ENCODE measurements at regions not wholly inside any gene's neighbourhood (a gene's known extent, or its start where the extent isn't known, plus 50 kb on each side); places are given as distances from the start of the nearest gene placed in this dataset.

DNA sequence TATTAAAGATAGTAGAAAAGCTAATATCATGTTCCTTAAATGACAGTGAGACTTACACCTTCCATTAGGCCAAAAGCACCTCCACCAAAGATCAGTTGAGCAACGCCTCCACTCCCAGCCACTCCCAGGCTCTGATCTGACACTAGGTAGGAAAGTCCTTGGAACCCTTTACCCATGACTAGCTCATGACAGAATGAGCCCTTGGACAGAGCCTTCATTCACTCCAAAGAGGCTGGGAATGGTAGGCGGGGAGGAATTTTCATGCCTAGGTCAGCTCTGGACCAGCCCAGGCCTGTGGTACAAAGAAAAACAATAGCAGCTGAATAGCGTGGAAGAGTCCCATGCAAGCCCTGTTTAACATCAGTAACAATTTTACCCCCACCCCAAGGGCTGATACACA is 493.7 kb downstream of the NR2F1-AS1 start:
- ATAC-seq (no peak), DNase-seq (ENCODE audit: low spot score) (no peak)
- Mint-ChIP-seq H3K27ac (no peak overlapping the region), H3K4me3 (no peak overlapping the region), H3K27me3 (ENCODE audit: low read depth) (no peaks in the 10 kb centered on the region), H3K4me1 (no peaks in the 10 kb centered on the region), H3K36me3 (no peaks in the 10 kb centered on the region), H3K9me3 (no peaks in the 10 kb centered on the region)
- ChIA-PET CTCF (no interaction called here), POLR2A (no interaction called here)
- TF ChIP-seq RORB (CRISPR knock-in tag; IDR thresholded peaks at IDR 0.05): no peak
- no peak for TF ChIP-seq ZNF396 (CRISPR knock-in tag; IDR thresholded peaks at IDR 0.05; ENCODE audit: borderline replicate concordance)
- TF ChIP-seq, protein P1, sequence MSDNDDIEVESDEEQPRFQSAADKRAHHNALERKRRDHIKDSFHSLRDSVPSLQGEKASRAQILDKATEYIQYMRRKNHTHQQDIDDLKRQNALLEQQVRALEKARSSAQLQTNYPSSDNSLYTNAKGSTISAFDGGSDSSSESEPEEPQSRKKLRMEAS (CRISPR knock-in tag; IDR thresholded peaks at IDR 0.05): no peak
- TF ChIP-seq, protein P2, sequence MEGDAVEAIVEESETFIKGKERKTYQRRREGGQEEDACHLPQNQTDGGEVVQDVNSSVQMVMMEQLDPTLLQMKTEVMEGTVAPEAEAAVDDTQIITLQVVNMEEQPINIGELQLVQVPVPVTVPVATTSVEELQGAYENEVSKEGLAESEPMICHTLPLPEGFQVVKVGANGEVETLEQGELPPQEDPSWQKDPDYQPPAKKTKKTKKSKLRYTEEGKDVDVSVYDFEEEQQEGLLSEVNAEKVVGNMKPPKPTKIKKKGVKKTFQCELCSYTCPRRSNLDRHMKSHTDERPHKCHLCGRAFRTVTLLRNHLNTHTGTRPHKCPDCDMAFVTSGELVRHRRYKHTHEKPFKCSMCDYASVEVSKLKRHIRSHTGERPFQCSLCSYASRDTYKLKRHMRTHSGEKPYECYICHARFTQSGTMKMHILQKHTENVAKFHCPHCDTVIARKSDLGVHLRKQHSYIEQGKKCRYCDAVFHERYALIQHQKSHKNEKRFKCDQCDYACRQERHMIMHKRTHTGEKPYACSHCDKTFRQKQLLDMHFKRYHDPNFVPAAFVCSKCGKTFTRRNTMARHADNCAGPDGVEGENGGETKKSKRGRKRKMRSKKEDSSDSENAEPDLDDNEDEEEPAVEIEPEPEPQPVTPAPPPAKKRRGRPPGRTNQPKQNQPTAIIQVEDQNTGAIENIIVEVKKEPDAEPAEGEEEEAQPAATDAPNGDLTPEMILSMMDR (IDR thresholded peaks at IDR 0.05): no peak
- no peak for TF ChIP-seq NR1H2 (CRISPR knock-in tag; IDR thresholded peaks at IDR 0.05)
- no peak for TF ChIP-seq SP1 (CRISPR knock-in tag; conservative IDR thresholded peaks at IDR 0.05)
- no peak for TF ChIP-seq ZNF138 (CRISPR knock-in tag; conservative IDR thresholded peaks at IDR 0.05)
- TF ChIP-seq ZNF219 (CRISPR knock-in tag; IDR thresholded peaks at IDR 0.05; ENCODE audit: borderline replicate concordance): no peak
- TF ChIP-seq, protein P3, sequence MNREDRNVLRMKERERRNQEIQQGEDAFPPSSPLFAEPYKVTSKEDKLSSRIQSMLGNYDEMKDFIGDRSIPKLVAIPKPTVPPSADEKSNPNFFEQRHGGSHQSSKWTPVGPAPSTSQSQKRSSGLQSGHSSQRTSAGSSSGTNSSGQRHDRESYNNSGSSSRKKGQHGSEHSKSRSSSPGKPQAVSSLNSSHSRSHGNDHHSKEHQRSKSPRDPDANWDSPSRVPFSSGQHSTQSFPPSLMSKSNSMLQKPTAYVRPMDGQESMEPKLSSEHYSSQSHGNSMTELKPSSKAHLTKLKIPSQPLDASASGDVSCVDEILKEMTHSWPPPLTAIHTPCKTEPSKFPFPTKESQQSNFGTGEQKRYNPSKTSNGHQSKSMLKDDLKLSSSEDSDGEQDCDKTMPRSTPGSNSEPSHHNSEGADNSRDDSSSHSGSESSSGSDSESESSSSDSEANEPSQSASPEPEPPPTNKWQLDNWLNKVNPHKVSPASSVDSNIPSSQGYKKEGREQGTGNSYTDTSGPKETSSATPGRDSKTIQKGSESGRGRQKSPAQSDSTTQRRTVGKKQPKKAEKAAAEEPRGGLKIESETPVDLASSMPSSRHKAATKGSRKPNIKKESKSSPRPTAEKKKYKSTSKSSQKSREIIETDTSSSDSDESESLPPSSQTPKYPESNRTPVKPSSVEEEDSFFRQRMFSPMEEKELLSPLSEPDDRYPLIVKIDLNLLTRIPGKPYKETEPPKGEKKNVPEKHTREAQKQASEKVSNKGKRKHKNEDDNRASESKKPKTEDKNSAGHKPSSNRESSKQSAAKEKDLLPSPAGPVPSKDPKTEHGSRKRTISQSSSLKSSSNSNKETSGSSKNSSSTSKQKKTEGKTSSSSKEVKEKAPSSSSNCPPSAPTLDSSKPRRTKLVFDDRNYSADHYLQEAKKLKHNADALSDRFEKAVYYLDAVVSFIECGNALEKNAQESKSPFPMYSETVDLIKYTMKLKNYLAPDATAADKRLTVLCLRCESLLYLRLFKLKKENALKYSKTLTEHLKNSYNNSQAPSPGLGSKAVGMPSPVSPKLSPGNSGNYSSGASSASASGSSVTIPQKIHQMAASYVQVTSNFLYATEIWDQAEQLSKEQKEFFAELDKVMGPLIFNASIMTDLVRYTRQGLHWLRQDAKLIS (CRISPR knock-in tag; IDR thresholded peaks at IDR 0.05; ENCODE audit: borderline replicate concordance): no peak
- TF ChIP-seq ZNF263 (CRISPR knock-in tag; IDR thresholded peaks at IDR 0.05; ENCODE audit: low read depth): no peak
- TF ChIP-seq, protein P4, sequence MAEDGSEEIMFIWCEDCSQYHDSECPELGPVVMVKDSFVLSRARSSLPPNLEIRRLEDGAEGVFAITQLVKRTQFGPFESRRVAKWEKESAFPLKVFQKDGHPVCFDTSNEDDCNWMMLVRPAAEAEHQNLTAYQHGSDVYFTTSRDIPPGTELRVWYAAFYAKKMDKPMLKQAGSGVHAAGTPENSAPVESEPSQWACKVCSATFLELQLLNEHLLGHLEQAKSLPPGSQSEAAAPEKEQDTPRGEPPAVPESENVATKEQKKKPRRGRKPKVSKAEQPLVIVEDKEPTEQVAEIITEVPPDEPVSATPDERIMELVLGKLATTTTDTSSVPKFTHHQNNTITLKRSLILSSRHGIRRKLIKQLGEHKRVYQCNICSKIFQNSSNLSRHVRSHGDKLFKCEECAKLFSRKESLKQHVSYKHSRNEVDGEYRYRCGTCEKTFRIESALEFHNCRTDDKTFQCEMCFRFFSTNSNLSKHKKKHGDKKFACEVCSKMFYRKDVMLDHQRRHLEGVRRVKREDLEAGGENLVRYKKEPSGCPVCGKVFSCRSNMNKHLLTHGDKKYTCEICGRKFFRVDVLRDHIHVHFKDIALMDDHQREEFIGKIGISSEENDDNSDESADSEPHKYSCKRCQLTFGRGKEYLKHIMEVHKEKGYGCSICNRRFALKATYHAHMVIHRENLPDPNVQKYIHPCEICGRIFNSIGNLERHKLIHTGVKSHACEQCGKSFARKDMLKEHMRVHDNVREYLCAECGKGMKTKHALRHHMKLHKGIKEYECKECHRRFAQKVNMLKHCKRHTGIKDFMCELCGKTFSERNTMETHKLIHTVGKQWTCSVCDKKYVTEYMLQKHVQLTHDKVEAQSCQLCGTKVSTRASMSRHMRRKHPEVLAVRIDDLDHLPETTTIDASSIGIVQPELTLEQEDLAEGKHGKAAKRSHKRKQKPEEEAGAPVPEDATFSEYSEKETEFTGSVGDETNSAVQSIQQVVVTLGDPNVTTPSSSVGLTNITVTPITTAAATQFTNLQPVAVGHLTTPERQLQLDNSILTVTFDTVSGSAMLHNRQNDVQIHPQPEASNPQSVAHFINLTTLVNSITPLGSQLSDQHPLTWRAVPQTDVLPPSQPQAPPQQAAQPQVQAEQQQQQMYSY (CRISPR knock-in tag; IDR thresholded peaks at IDR 0.05): no peak
- TF ChIP-seq NR3C1 (CRISPR knock-in tag; conservative IDR thresholded peaks at IDR 0.05; ENCODE audit: low read depth): no peak

DNA sequence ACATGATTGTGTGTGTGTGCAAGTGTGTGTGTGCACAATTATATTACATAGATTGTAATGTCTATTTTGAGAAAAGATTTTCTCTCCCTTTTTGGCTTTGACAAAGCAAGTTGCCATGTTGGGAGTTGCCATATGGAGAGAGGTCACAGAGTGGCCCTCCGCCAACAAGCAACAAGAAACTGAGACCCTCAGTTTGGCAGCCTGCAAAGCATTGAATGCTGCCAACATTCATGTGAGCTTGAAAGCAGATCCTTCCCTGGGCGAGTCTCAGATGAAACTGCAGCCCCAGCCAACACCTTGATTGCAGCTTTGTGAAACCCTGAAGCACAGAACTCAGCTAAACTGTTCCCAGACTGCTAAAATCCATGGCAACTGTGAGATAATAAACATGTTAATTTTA is 498.0 kb downstream of the NR2F1-AS1 start:
- Mint-ChIP-seq H3K27me3 (ENCODE audit: low read depth) (no peaks in the 10 kb centered on the region), H3K27ac (no peak overlapping the region), H3K9me3 (no peaks in the 10 kb centered on the region), H3K4me1 (peaks cover 6% of the 10 kb centered on the region; the same call in 1 of the 2 replicates), H3K4me3 (no peak overlapping the region), H3K36me3 (no peaks in the 10 kb centered on the region)
- ChIA-PET POLR2A (no interaction called here), CTCF (interaction anchor here (1.9 kb wide), 1 partner anchor 174 kb away, joined by 4 read pairs; no protein-coding TSS in a partner anchor)
- ATAC-seq: no peak
- DNase-seq (ENCODE audit: low spot score): no peak
- TF ChIP-seq SP1 (CRISPR knock-in tag; conservative IDR thresholded peaks at IDR 0.05) (no peak), ESRRA (CRISPR knock-in tag; IDR thresholded peaks at IDR 0.05; ENCODE audit: borderline replicate concordance) (no peak), TEAD4 (CRISPR knock-in tag; IDR thresholded peaks at IDR 0.05) (no peak), JUN (CRISPR knock-in tag; IDR thresholded peaks at IDR 0.05) (no peak)
- TF ChIP-seq, protein P5, sequence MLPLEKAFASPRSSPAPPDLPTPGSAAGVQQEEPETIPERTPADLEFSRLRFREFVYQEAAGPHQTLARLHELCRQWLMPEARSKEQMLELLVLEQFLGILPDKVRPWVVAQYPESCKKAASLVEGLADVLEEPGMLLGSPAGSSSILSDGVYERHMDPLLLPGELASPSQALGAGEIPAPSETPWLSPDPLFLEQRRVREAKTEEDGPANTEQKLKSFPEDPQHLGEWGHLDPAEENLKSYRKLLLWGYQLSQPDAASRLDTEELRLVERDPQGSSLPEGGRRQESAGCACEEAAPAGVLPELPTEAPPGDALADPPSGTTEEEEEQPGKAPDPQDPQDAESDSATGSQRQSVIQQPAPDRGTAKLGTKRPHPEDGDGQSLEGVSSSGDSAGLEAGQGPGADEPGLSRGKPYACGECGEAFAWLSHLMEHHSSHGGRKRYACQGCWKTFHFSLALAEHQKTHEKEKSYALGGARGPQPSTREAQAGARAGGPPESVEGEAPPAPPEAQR (CRISPR knock-in tag; IDR thresholded peaks at IDR 0.05): no peak
- TF ChIP-seq, protein P1 (CRISPR knock-in tag; IDR thresholded peaks at IDR 0.05): no peak
- TF ChIP-seq, protein P3 (CRISPR knock-in tag; IDR thresholded peaks at IDR 0.05; ENCODE audit: borderline replicate concordance): no peak
- TF ChIP-seq, protein P6, sequence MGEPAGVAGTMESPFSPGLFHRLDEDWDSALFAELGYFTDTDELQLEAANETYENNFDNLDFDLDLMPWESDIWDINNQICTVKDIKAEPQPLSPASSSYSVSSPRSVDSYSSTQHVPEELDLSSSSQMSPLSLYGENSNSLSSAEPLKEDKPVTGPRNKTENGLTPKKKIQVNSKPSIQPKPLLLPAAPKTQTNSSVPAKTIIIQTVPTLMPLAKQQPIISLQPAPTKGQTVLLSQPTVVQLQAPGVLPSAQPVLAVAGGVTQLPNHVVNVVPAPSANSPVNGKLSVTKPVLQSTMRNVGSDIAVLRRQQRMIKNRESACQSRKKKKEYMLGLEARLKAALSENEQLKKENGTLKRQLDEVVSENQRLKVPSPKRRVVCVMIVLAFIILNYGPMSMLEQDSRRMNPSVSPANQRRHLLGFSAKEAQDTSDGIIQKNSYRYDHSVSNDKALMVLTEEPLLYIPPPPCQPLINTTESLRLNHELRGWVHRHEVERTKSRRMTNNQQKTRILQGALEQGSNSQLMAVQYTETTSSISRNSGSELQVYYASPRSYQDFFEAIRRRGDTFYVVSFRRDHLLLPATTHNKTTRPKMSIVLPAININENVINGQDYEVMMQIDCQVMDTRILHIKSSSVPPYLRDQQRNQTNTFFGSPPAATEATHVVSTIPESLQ (CRISPR knock-in tag; IDR thresholded peaks at IDR 0.05): no peak
